Epithelial cell of esophagus (primary cell): ENCODE measurements at regions not wholly inside any gene's neighbourhood (a gene's known extent, or its start where the extent isn't known, plus 50 kb on each side); places are given as distances from the start of the nearest gene placed in this dataset.
"Not testable (repeated sequence)": the region's sequence is repeated elsewhere in the genome, so short reads cannot be mapped to it uniquely, and the experiment has no call there.

Experiments
- DNase-seq: peaks from one replicate; pipeline ENCODE4 v3.0.0; 2010; ENCODE audit warnings: low read depth
- H3K4me3 ChIP-seq: 2 replicates; pipeline ENCODE4 v1.5.1; 2011; ENCODE audit warnings: mild to moderate bottlenecking, low read length, control low read depth
- CTCF ChIP-seq: IDR thresholded peaks from 2 replicates; pipeline ENCODE4 v1.5.1; 2011; ENCODE audit warnings: low read depth, mild to moderate bottlenecking, low read length, control low read depth, inconsistent platforms; ENCODE audit not compliant: insufficient read depth; ENCODE audit errors: missing control alignments

GRCh38 chr9:68614121-68614520 is 73.4 kb upstream of the TMEM252 start:
- no peak overlapping the region for H3K4me3 ChIP-seq
- no peak for TF ChIP-seq CTCF
- no peak for DNase-seq

DNA sequence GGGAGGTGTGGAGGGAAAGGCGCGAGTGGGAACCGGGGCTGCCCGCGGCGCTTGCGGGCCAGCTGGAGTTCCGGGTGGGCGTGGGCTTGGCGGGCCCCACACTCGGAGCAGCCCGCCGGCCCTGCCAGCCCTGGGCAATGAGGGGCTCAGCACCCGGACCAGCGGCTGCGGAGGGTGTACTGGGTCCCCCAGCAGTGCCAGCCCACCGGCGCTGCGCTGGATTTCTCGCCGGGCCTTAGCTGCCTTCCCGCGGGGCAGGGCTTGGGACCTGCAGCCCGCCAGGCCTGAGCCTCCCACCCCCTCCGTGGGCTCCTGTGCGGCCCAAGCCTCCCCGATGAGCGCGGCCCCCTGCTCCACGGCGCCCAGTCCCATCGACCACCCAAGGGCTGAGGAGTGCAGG is 76.3 kb upstream of the TMEM252 start:
- DNase-seq, H3K4me3 ChIP-seq: not testable (repeated sequence)

DNA sequence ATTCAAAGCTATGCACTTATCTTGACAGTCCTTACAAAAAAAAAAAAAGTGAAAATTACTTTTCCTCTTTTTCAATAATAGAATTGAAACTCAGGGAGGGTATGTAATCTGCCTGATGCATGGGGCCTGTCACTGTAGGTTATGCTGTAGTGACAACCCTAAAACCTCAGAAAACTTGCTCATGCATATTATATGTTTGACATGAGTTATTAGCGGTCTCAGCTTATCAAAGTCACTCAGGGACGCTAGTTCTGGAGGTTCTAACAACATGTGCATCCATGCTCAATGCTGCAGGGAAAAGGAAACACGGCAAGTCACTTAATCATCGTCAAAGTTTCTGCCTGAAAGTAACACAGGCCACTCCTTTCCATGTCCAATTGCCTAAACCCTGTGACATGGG is 78.4 kb upstream of the TMEM252 start:
- no peak overlapping the region for H3K4me3 ChIP-seq
- DNase-seq: no peak
- no peak for TF ChIP-seq CTCF

DNA sequence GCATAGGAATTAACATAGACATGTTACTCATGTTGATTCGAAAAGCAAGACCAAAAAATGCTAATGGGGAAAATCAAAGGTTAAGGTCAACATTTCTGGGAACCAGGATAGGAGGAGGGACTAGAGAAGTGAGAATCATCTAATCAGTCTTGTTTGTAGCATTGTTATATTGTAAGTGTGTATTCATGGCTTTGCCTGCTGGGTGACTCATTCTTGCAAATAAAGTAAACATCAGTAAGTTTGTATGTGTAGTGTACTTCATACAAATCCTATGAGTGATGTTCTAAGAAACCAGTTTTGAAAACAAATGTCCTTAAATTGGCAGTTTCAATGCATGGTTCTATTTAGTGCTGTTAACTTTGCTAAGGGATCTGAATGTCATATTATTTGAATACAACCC is 79.0 kb upstream of the TMEM252 start:
- DNase-seq: peak; percentile 39
- H3K4me3 ChIP-seq: no peak overlapping the region
- TF ChIP-seq CTCF: no peak

GRCh38 chr9:68625559-68625958 is 79.5 kb upstream of the PIP5K1B start:
- H3K4me3 ChIP-seq: no peak overlapping the region
- TF ChIP-seq CTCF: no peak
- DNase-seq: no peak

DNA sequence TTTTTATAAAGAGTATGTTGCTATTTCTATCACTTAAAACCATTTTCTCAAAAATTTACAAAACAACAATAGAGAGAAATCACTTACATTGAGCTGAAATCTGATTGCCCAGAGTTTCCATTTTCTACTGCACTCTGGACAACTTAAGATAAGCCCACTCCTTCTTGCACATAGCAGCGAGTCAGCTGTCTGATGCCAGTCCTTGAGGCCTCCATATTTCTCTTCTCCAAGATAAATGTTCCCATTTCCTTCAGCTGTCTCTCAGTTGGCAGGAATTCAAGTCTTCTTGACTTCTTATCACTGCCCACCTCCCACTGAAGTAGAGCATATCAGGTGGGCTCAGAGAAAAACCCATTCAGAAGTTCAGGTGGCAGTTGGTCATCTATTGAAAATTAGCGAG is 78.5 kb upstream of the PIP5K1B start:
- DNase-seq: no peak
- TF ChIP-seq CTCF: no peak

GRCh38 chr9:68627104-68627503 is 77.9 kb upstream of the PIP5K1B start:
- no peak overlapping the region for H3K4me3 ChIP-seq
- no peak for DNase-seq
- TF ChIP-seq CTCF: no peak

More for the DNA sequence above, 78.5 kb upstream of the PIP5K1B start:
- no peak overlapping the region for H3K4me3 ChIP-seq

DNA sequence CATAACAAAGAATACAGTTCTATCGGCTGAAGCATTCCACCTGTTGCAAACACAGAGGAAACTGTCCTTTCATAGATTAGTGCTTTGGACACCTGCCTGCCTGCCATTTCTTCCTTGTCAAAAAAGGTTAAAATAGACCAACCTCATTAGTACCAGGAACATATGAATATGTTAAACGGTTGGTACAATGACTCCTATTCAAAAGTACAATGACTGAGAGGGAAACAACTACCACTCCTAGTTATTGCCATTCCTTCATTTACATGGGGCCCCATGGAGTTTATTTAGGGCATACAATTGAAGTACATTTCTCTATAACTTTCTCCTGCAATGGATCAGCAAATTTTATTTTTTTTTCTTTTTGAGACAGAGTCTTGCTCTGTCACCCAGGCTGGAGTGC is 77.4 kb upstream of the PIP5K1B start:
- DNase-seq: no peak
- no peak overlapping the region for H3K4me3 ChIP-seq
- TF ChIP-seq CTCF: no peak
